HL-60 (cell line): ENCODE measurements at regions not wholly inside any gene's neighbourhood (a gene's known extent, or its start where the extent isn't known, plus 50 kb on each side); places are given as distances from the start of the nearest gene placed in this dataset.

Source experiments
- DNase-seq, 2 experiments: peaks; one replicate each; pipeline ENCODE4 v3.0.0-alpha.2; 2010 to 2020; ENCODE audit warnings: low read depth in 1 of 2, low spot score in 1 of 2
- H3K27ac ChIP-seq: fragments of 250-450 bp; sonication (Bioruptor Pico); replicated peaks from 2 replicates; pipeline ENCODE4 v1.5.1; 2020; ENCODE audit warnings: mild to moderate bottlenecking, moderate library complexity
- H3K27me3 ChIP-seq: fragments of 250-450 bp; sonication (Bioruptor Pico); 2 replicates; pipeline ENCODE4 v1.5.1; 2021; ENCODE audit warnings: mild to moderate bottlenecking, moderate library complexity; ENCODE audit not compliant: insufficient read depth, poor library complexity, severe bottlenecking
- H3K4me3 ChIP-seq: replicated peaks from 2 replicates; pipeline ENCODE4 v1.5.1; 2011; ENCODE audit warnings: mild to moderate bottlenecking, control low read depth, low read length; ENCODE audit not compliant: insufficient read depth
- CTCF ChIP-seq: IDR thresholded peaks from one replicate; pipeline ENCODE4 v1.5.1; 2011; ENCODE audit warnings: low read length, control low read depth, inconsistent platforms; ENCODE audit not compliant: insufficient read depth
- GABPA ChIP-seq: IDR thresholded peaks from 2 replicates; pipeline ENCODE4 v1.6.1; 2012; ENCODE audit warnings: low read depth
- POLR2AphosphoS5 ChIP-seq: IDR thresholded peaks from 2 replicates; pipeline ENCODE4 v1.6.1; 2012; ENCODE audit warnings: low read depth
- REST ChIP-seq: IDR thresholded peaks from 2 replicates; pipeline ENCODE4 v1.6.1; 2012; ENCODE audit warnings: low read depth; ENCODE audit not compliant: insufficient replicate concordance
- SPI1 ChIP-seq: IDR thresholded peaks from 2 replicates; pipeline ENCODE4 v1.6.1; 2012; ENCODE audit warnings: low read depth, mild to moderate bottlenecking, borderline replicate concordance

GRCh38 chr4:11741190-11741652 is 312.5 kb upstream of the HS3ST1 start:
- Histone ChIP-seq H3K27me3 (no peaks in the 10 kb centered on the region), H3K27ac (no peak overlapping the region), H3K4me3 (no peak overlapping the region)
- TF ChIP-seq GABPA (no peak), REST (no peak), SPI1 (no peak), CTCF (no peak), POLR2AphosphoS5 (no peak)
- no peak for DNase-seq

- TF ChIP-seq CTCF (no peak), REST (no peak), POLR2AphosphoS5 (no peak), SPI1 (no peak)
- Histone ChIP-seq H3K27ac (no peak overlapping the region), H3K4me3 (no peak overlapping the region), H3K27me3 (no peaks in the 10 kb centered on the region)
- DNase-seq = no peak
Measured at GRCh38 chr4:11739992-11740391, 311.3 kb upstream of the HS3ST1 start.

GRCh38 chr4:11736978-11737377 is 308.3 kb upstream of the HS3ST1 start:
- no peak overlapping the region for H3K4me3 ChIP-seq
- TF ChIP-seq GABPA (no peak), SPI1 (no peak), POLR2AphosphoS5 (no peak), REST (no peak), CTCF (no peak)
- no peaks in the 10 kb centered on the region for H3K27me3 ChIP-seq
- no peak for DNase-seq
- H3K27ac ChIP-seq = no peak overlapping the region
